Lower leg skin (tissue), 4 donors: ENCODE measurements at regions not wholly inside any gene's neighbourhood (a gene's known extent, or its start where the extent isn't known, plus 50 kb on each side); places are given as distances from the start of the nearest gene placed in this dataset.
A peak's percentile ranks its signal among the peaks of the same experiment; 100 is the strongest.

Experiments
- DNase-seq, 2 donors: peaks; one replicate each; pipeline ENCODE4 v3.0.0-alpha.2; 2019; ENCODE audit warnings: low spot score in 2 of 2
- H3K4me3 ChIP-seq: fragments of 200-600 bp; sonication (generic); 2 replicates; pipeline ENCODE4 v1.5.1; 2017; ENCODE audit warnings: mild to moderate bottlenecking, low read depth; ENCODE audit not compliant: poor library complexity, severe bottlenecking
- CTCF ChIP-seq, 3 donors: fragments of 450-650 bp; IDR thresholded peaks; one replicate each; pipeline ENCODE4 v1.5.1; 2016; ENCODE audit warnings: antibody characterized with exemption in 3 of 3, mild to moderate bottlenecking in 3 of 3, moderate library complexity in 2 of 3
- POLR2A ChIP-seq, 2 donors: fragments of 450-650 bp; IDR thresholded peaks; one replicate each; pipeline ENCODE4 v1.6.1; 2016 to 2017; ENCODE audit warnings: antibody characterized with exemption in 2 of 2, mild to moderate bottlenecking in 1 of 2, moderate library complexity in 1 of 2
- WGBS, 2 donors: methylation state at CpG; one replicate each; pipeline ENCODE4 v1.1.5; 2018; 5-methylcytosine and 5-hydroxymethylcytosine counted together
- intact Hi-C: fragments of 100-400 bp; cut with DNase I; formaldehyde crosslinking; loops from one replicate; pipeline ENCODE4 v1.15.0; 2023; ENCODE audit warnings: low total_unique reads

GRCh38 chr7:156155988-156156733 is 343.9 kb upstream of the SHH start:
- WGBS, 2 donors: 69 to 74% methylated on average over 12 of the region's 12 CpGs
- intact Hi-C loops: no loop called here
- TF ChIP-seq POLR2A (IDR thresholded peaks at IDR 0.05): no peak
- TF ChIP-seq CTCF (IDR thresholded peaks at IDR 0.05): no peak
- DNase-seq: peak in 1 of 2 donors; percentile 70
- H3K4me3 ChIP-seq: no peak overlapping the region

GRCh38 chr7:156153590-156153989 is 341.3 kb upstream of the SHH start:
- intact Hi-C loops: no loop called here
- H3K4me3 ChIP-seq: no peak overlapping the region
- DNase-seq: no peak
- TF ChIP-seq POLR2A (IDR thresholded peaks at IDR 0.05) (no peak), CTCF (IDR thresholded peaks at IDR 0.05) (no peak)
- WGBS, 2 donors: 92 to 93% methylated on average over 8 of the region's 8 CpGs

GRCh38 chr7:156152390-156152789 is 340.1 kb upstream of the SHH start:
- intact Hi-C loops: no loop called here
- TF ChIP-seq CTCF (IDR thresholded peaks at IDR 0.05): no peak
- no peak overlapping the region for H3K4me3 ChIP-seq
- WGBS, 2 donors: 47 to 48% methylated on average over 6 of the region's 6 CpGs
- DNase-seq: no peak

- WGBS, 2 donors: 71 to 81% methylated on average over 6 of the region's 6 CpGs
- intact Hi-C loops: no loop called here
- no peak for DNase-seq
- no peak for TF ChIP-seq CTCF (IDR thresholded peaks at IDR 0.05)
- TF ChIP-seq POLR2A (IDR thresholded peaks at IDR 0.05): no peak
- no peak overlapping the region for H3K4me3 ChIP-seq
Observed at GRCh38 chr7:156151658-156152057, 339.4 kb upstream of the SHH start.

GRCh38 chr7:156151078-156151477 is 338.8 kb upstream of the SHH start:
- H3K4me3 ChIP-seq: no peak overlapping the region
- no peak for TF ChIP-seq CTCF (IDR thresholded peaks at IDR 0.05)
- no peak for TF ChIP-seq POLR2A (IDR thresholded peaks at IDR 0.05)
- no peak for DNase-seq
- 51 to 58% methylated on average over 8 of the region's 8 CpGs for WGBS, 2 donors
- intact Hi-C loops: no loop called here

GRCh38 chr7:156148995-156149394 is 336.7 kb upstream of the SHH start:
- 87 to 92% methylated on average over 9 of the region's 9 CpGs for WGBS, 2 donors
- intact Hi-C loops: no loop called here
- DNase-seq: no peak
- H3K4me3 ChIP-seq: no peak overlapping the region
- TF ChIP-seq CTCF (IDR thresholded peaks at IDR 0.05) (no peak), POLR2A (IDR thresholded peaks at IDR 0.05) (no peak)
